Panc1 (cell line): ENCODE measurements at regions not wholly inside any gene's neighbourhood (a gene's known extent, or its start where the extent isn't known, plus 50 kb on each side); places are given as distances from the start of the nearest gene placed in this dataset.

Source experiments
- ATAC-seq: fragments of 200-7000 bp; cut with Tn5 transposase; 2 replicates; pipeline ENCODE4 v1.9.1; 2020; ENCODE audit warnings: mild to moderate bottlenecking, moderate library complexity
- BruUV-seq: library from RNA; stranded (reverse); fragments of 400-500 nt; replicated peaks from 2 replicates; lab custom pipeline; 2021; lab: Mats Ljungman, UMichigan
- CTCF ChIA-PET: fragments of 300-600 bp; sonication (Branson Sonifier 250); formaldehyde crosslinking; loops from one replicate; lab custom pipeline; 2022; ENCODE audit warnings: antibody characterized with exemption; lab: Charles Lee
- POLR2A ChIA-PET: fragments of 300-600 bp; sonication (Branson Sonifier 250); formaldehyde crosslinking; loops from one replicate; lab custom pipeline; 2022; ENCODE audit warnings: antibody characterized with exemption; lab: Charles Lee
- DNase-seq: peaks from one replicate; pipeline ENCODE4 v3.0.0-alpha.2; 2010; ENCODE audit warnings: low read depth, low spot score
- H3K27ac ChIP-seq: 2 replicates; pipeline ENCODE4 v1.5.1; 2011; ENCODE audit warnings: mild to moderate bottlenecking, low read length, inconsistent platforms
- H3K27me3 ChIP-seq: fragments of 200-500 bp; sonication (Bioruptor generic); 2 replicates; pipeline ENCODE4 v1.6.0; 2014; ENCODE audit warnings: low read length, inconsistent platforms; ENCODE audit not compliant: control insufficient read depth, insufficient read depth
- H3K36me3 ChIP-seq: fragments of 200-500 bp; sonication (Bioruptor generic); 2 replicates; pipeline ENCODE4 v1.5.1; 2014; ENCODE audit warnings: inconsistent platforms, mild to moderate bottlenecking, low read length, moderate library complexity; ENCODE audit not compliant: control insufficient read depth, insufficient read depth
- H3K4me1 ChIP-seq: 2 replicates; pipeline ENCODE4 v1.5.1; 2011; ENCODE audit warnings: inconsistent platforms, mild to moderate bottlenecking, low read length, moderate library complexity; ENCODE audit not compliant: control insufficient read depth, insufficient read depth
- H3K4me3 ChIP-seq, 2 experiments: 2 replicates each; pipeline ENCODE4 v1.5.1; 2011 to 2012; ENCODE audit warnings: low read depth in 2 of 2, low read length in 2 of 2, mild to moderate bottlenecking in 2 of 2, inconsistent platforms in 1 of 2, moderate library complexity in 1 of 2
- H3K9me3 ChIP-seq: fragments of 200-500 bp; sonication (Bioruptor generic); 2 replicates; pipeline ENCODE4 v1.5.1; 2014; ENCODE audit warnings: low read depth, mild to moderate bottlenecking, inconsistent platforms, low read length, moderate library complexity; ENCODE audit not compliant: control insufficient read depth, insufficient read depth
- CTCF ChIP-seq: fragments of 450-650 bp; IDR thresholded peaks from 2 replicates; pipeline ENCODE4 v1.5.1; 2017; ENCODE audit warnings: mild to moderate bottlenecking
- POLR2AphosphoS5 ChIP-seq: IDR thresholded peaks from 2 replicates; pipeline ENCODE4 v1.6.1; 2012; ENCODE audit warnings: mild to moderate bottlenecking, low read depth, low read length, moderate library complexity
- REST ChIP-seq, 2 experiments: IDR thresholded peaks; 2 replicates each; pipeline ENCODE4 v1.6.1; 2011 to 2012; ENCODE audit warnings: low read depth in 2 of 2, control low read depth in 1 of 2, low read length in 1 of 2, mild to moderate bottlenecking in 1 of 2, moderate library complexity in 1 of 2; ENCODE audit not compliant: insufficient read depth in 1 of 2
- SIN3A ChIP-seq: IDR thresholded peaks from 2 replicates; pipeline ENCODE4 v1.6.1; 2012; ENCODE audit warnings: low read depth, mild to moderate bottlenecking, low read length, moderate library complexity, borderline replicate concordance; ENCODE audit not compliant: insufficient read depth
- TCF7L2 ChIP-seq: IDR thresholded peaks from 2 replicates; pipeline ENCODE4 v1.6.1; 2011; ENCODE audit warnings: mild to moderate bottlenecking, low read depth, low read length, inconsistent platforms
- in situ Hi-C: cut with HindIII; loops from 2 replicates; pipeline ENCODE4 v1.10.0; 2016; ENCODE audit warnings: low sequenced_read_pairs, low pct_unique_long_range_greater_than_20kb
- intact Hi-C: fragments of 100-400 bp; cut with micrococcal nuclease; formaldehyde crosslinking; loops from one replicate; pipeline ENCODE4 v1.10.0; 2022; ENCODE audit not compliant: unreplicated experiment

GRCh38 chr10:78752708-78753107, 316.1 kb upstream of the ZMIZ1 start:
- CTCF ChIA-PET = no interaction called here
- H3K4me1 ChIP-seq = peaks cover 12% of the 10 kb centered on the region
- intact Hi-C loops = no loop called here
- ATAC-seq (no peak), DNase-seq (no peak)
- no TSS peak for BruUV-seq
- H3K4me3 ChIP-seq = no peak overlapping the region
- H3K36me3 ChIP-seq = no peaks in the 10 kb centered on the region
- TF ChIP-seq SIN3A (no peak), TCF7L2 (no peak), POLR2AphosphoS5 (no peak), REST (IDR thresholded peaks at IDR 0.05; ENCODE audit: insufficient read depth in 1 of 2, low read depth in 2 of 2, low read length in 1 of 2) (no peak), CTCF (no peak)
- H3K9me3 ChIP-seq = no peaks in the 10 kb centered on the region
- H3K27ac ChIP-seq = no peak overlapping the region
- peaks cover 3% of the 10 kb centered on the region; the same call in 1 of the 2 replicates for H3K27me3 ChIP-seq
- POLR2A ChIA-PET = no interaction called here
- in situ Hi-C loops = no loop called here

GRCh38 chr10:78754269-78755062, 314.3 kb upstream of the ZMIZ1 start:
- POLR2A ChIA-PET = no interaction called here
- in situ Hi-C loops = no loop called here
- BruUV-seq = no TSS peak
- Histone ChIP-seq H3K36me3 (no peaks in the 10 kb centered on the region), H3K4me1 (peaks cover 12% of the 10 kb centered on the region), H3K27ac (no peak overlapping the region), H3K4me3 (no peak overlapping the region), H3K27me3 (no peaks in the 10 kb centered on the region), H3K9me3 (no peaks in the 10 kb centered on the region)
- TF ChIP-seq TCF7L2 (no peak), POLR2AphosphoS5 (no peak), CTCF (no peak), SIN3A (no peak), REST (IDR thresholded peaks at IDR 0.05; ENCODE audit: insufficient read depth in 1 of 2, low read depth in 2 of 2, low read length in 1 of 2) (no peak)
- ATAC-seq = no peak
- no peak for DNase-seq
- intact Hi-C loops = no loop called here
- CTCF ChIA-PET = interaction anchor here (0.6 kb wide), 1 partner anchor 441 kb away, joined by 4 read pairs; no protein-coding TSS in a partner anchor
